Heart left ventricle (tissue), 13 donors: ENCODE measurements at regions not wholly inside any gene's neighbourhood (a gene's known extent, or its start where the extent isn't known, plus 50 kb on each side); places are given as distances from the start of the nearest gene placed in this dataset.

ENCODE experiments used
- POLR2A ChIP-seq, 2 donors: fragments of 450-650 bp; IDR thresholded peaks; one replicate each; pipeline ENCODE4 v1.6.1; 2017; ENCODE audit warnings: antibody characterized with exemption in 2 of 2, mild to moderate bottlenecking in 2 of 2, moderate library complexity in 2 of 2
- TF ChIP-seq, protein P1 (sequence below), 12 donors: fragments of 200-600 bp; sonication (generic) in 4 of 12; IDR thresholded peaks; one replicate each; pipeline versions ENCODE4 v1.5.0 to v1.8.0; 2018 to 2022; ENCODE audit warnings: antibody characterized with exemption in 12 of 12, mild to moderate bottlenecking in 5 of 12
- donor health status: ischemic (EF 13 %, LVEDD 7.1; RV severe dilation, severe dysfunction).
- donor health status: DM: no; HTN: yes; CAD: no.
- donor health status: DM: no; HTN: no; CAD: no.
- donor health status: ischemic (EF 25% LVEDD 6.9; RV normal size, moderate dysfunction).
- donor health status: ischemic (EF 25% LVEDD 5.7; RV mildly dilated, moderate dysfunction).
- donor health status: ischemic (EF 35%, LVEDD 5.7; RV mildly dilated, moderate dysfunction).
- donor health status: nonischemic (EF 11% LVEDD 7.7; RV severe dilation, severe dysfunction).
- donor health status: DM: yes; HTN: yes; CAD: no.
- donor health status: PGD.
- donor health status: ischemic (EF 29% LVEDD 5.4; RV normal size, mild dysfunction).
- donor health status: nonischemic (EF 23%, LVEDD 6.1; RV moderate dilation, normal function).

DNA sequence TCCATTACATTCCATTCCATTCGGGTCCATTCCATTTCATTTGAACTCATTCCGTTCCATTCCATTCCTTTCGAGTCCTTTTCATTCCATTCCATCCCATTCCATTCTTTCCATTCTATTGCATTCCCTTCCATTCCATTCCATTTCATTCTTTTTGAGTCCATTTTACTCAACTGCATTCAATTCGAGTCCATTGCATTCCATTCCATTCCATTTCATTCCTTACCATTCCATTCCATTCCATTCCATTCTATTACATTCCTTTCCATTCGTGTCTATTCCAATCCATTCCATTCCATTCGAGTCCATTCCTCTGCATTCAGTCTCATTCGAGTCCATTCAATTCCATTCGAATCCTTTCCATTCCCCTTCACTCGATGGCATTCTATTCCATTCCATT, 1128.8 kb downstream of the RPIA start:
- TF ChIP-seq, protein P1, sequence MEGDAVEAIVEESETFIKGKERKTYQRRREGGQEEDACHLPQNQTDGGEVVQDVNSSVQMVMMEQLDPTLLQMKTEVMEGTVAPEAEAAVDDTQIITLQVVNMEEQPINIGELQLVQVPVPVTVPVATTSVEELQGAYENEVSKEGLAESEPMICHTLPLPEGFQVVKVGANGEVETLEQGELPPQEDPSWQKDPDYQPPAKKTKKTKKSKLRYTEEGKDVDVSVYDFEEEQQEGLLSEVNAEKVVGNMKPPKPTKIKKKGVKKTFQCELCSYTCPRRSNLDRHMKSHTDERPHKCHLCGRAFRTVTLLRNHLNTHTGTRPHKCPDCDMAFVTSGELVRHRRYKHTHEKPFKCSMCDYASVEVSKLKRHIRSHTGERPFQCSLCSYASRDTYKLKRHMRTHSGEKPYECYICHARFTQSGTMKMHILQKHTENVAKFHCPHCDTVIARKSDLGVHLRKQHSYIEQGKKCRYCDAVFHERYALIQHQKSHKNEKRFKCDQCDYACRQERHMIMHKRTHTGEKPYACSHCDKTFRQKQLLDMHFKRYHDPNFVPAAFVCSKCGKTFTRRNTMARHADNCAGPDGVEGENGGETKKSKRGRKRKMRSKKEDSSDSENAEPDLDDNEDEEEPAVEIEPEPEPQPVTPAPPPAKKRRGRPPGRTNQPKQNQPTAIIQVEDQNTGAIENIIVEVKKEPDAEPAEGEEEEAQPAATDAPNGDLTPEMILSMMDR (IDR thresholded peaks at IDR 0.05), result no peak
- TF ChIP-seq POLR2A (IDR thresholded peaks at IDR 0.05), result no peak
